SJCRH30 (cell line): ENCODE measurements at regions not wholly inside any gene's neighbourhood (a gene's known extent, or its start where the extent isn't known, plus 50 kb on each side); places are given as distances from the start of the nearest gene placed in this dataset.
A peak's percentile ranks its signal among the peaks of the same experiment; 100 is the strongest.

ENCODE experiments used
- DNase-seq, 2 experiments: peaks; one replicate each; pipeline ENCODE4 v3.0.0-alpha.2; 2015 to 2020
- H3K27ac ChIP-seq: fragments of 250-450 bp; sonication (Bioruptor Pico); 2 replicates; pipeline ENCODE4 v1.5.1; 2020; ENCODE audit warnings: mild to moderate bottlenecking, moderate library complexity
- H3K27me3 ChIP-seq: fragments of 250-450 bp; sonication (Bioruptor Pico); 2 replicates; pipeline ENCODE4 v1.5.1; 2020; ENCODE audit warnings: mild to moderate bottlenecking, moderate library complexity
- H3K36me3 ChIP-seq: fragments of 250-450 bp; sonication (Bioruptor Pico); 2 replicates; pipeline ENCODE4 v1.5.1; 2020; ENCODE audit warnings: mild to moderate bottlenecking, moderate library complexity
- H3K4me1 ChIP-seq: fragments of 250-450 bp; sonication (Bioruptor Pico); 2 replicates; pipeline ENCODE4 v1.5.1; 2020; ENCODE audit warnings: mild to moderate bottlenecking, moderate library complexity
- H3K4me3 ChIP-seq: fragments of 250-450 bp; sonication (Bioruptor Pico); 2 replicates; pipeline ENCODE4 v1.5.1; 2020; ENCODE audit warnings: mild to moderate bottlenecking, moderate library complexity
- H3K9me3 ChIP-seq: fragments of 250-450 bp; sonication (Bioruptor Pico); replicated peaks from 2 replicates; pipeline ENCODE4 v1.5.1; 2020; ENCODE audit warnings: mild to moderate bottlenecking, moderate library complexity

GRCh38 chr20:16191496-16191895, 381.8 kb downstream of the KIF16B start:
- Histone ChIP-seq H3K27ac (no peak overlapping the region), H3K4me3 (no peak overlapping the region), H3K27me3 (no peaks in the 10 kb centered on the region), H3K9me3 (no peaks in the 10 kb centered on the region), H3K36me3 (no peaks in the 10 kb centered on the region), H3K4me1 (no peaks in the 10 kb centered on the region)
- no peak for DNase-seq

GRCh38 chr20:16189371-16189770, 383.9 kb downstream of the KIF16B start:
- Histone ChIP-seq H3K4me3 (no peak overlapping the region), H3K36me3 (no peaks in the 10 kb centered on the region), H3K9me3 (no peaks in the 10 kb centered on the region), H3K27ac (no peak overlapping the region), H3K27me3 (no peaks in the 10 kb centered on the region), H3K4me1 (no peaks in the 10 kb centered on the region)
- DNase-seq = peak in 1 of 2 experiments; percentile 4

GRCh38 chr20:16187956-16188616, 385.2 kb downstream of the KIF16B start:
- Histone ChIP-seq H3K9me3 (no peaks in the 10 kb centered on the region), H3K27me3 (no peaks in the 10 kb centered on the region)

GRCh38 chr20:16179919-16180318, 393.3 kb downstream of the KIF16B start:
- DNase-seq = no peak
- no peaks in the 10 kb centered on the region for H3K9me3 ChIP-seq
- H3K27ac ChIP-seq = no peak overlapping the region
- no peaks in the 10 kb centered on the region for H3K4me1 ChIP-seq
- no peaks in the 10 kb centered on the region for H3K27me3 ChIP-seq
- H3K4me3 ChIP-seq = no peak overlapping the region
- H3K36me3 ChIP-seq = no peaks in the 10 kb centered on the region

More at GRCh38 chr20:16187956-16188616, 385.2 kb downstream of the KIF16B start:
- DNase-seq = no peak
- Histone ChIP-seq H3K4me3 (no peak overlapping the region), H3K4me1 (no peaks in the 10 kb centered on the region), H3K36me3 (no peaks in the 10 kb centered on the region), H3K27ac (no peak overlapping the region)

GRCh38 chr20:16179371-16179770, 393.9 kb downstream of the KIF16B start:
- no peak overlapping the region for H3K27ac ChIP-seq
- DNase-seq = no peak
- H3K27me3 ChIP-seq = no peaks in the 10 kb centered on the region
- H3K4me3 ChIP-seq = no peak overlapping the region
- no peaks in the 10 kb centered on the region for H3K4me1 ChIP-seq
- no peaks in the 10 kb centered on the region for H3K9me3 ChIP-seq
- H3K36me3 ChIP-seq = no peaks in the 10 kb centered on the region

- no peaks in the 10 kb centered on the region for H3K4me1 ChIP-seq
- H3K9me3 ChIP-seq = no peaks in the 10 kb centered on the region
- DNase-seq = no peak
- peaks cover 4% of the 10 kb centered on the region; the same call in 1 of the 2 replicates for H3K27me3 ChIP-seq
- no peak overlapping the region for H3K27ac ChIP-seq
- no peaks in the 10 kb centered on the region for H3K36me3 ChIP-seq
- no peak overlapping the region for H3K4me3 ChIP-seq
These were observed 394.6 kb downstream of the KIF16B start for GRCh38 chr20:16178546-16179135.

GRCh38 chr20:16175322-16175961, 397.8 kb downstream of the KIF16B start:
- Histone ChIP-seq H3K4me1 (no peaks in the 10 kb centered on the region), H3K4me3 (no peak overlapping the region), H3K27ac (no peak overlapping the region), H3K9me3 (no peaks in the 10 kb centered on the region), H3K36me3 (no peaks in the 10 kb centered on the region), H3K27me3 (peaks cover 4% of the 10 kb centered on the region; the same call in 1 of the 2 replicates)
- no peak for DNase-seq

- no peak for DNase-seq
- H3K4me3 ChIP-seq = no peak overlapping the region
- H3K9me3 ChIP-seq = no peaks in the 10 kb centered on the region
- peaks cover 4% of the 10 kb centered on the region; the same call in 1 of the 2 replicates for H3K27me3 ChIP-seq
- H3K36me3 ChIP-seq = no peaks in the 10 kb centered on the region
- no peaks in the 10 kb centered on the region for H3K4me1 ChIP-seq
- no peak overlapping the region for H3K27ac ChIP-seq
These were observed 398.9 kb downstream of the KIF16B start for GRCh38 chr20:16174311-16174710.

GRCh38 chr20:16173044-16173443, 400.2 kb downstream of the KIF16B start:
- Histone ChIP-seq H3K4me3 (no peak overlapping the region), H3K9me3 (no peaks in the 10 kb centered on the region), H3K27me3 (peaks cover 4% of the 10 kb centered on the region; the same call in 1 of the 2 replicates), H3K36me3 (no peaks in the 10 kb centered on the region), H3K27ac (no peak overlapping the region), H3K4me1 (no peaks in the 10 kb centered on the region)
- DNase-seq = no peak

- Histone ChIP-seq H3K36me3 (no peaks in the 10 kb centered on the region), H3K9me3 (no peaks in the 10 kb centered on the region), H3K4me1 (no peaks in the 10 kb centered on the region), H3K4me3 (no peak overlapping the region), H3K27ac (no peak overlapping the region), H3K27me3 (peaks cover 4% of the 10 kb centered on the region; the same call in 1 of the 2 replicates)
- DNase-seq = no peak
These were observed 402.1 kb downstream of the KIF16B start for GRCh38 chr20:16171180-16171579.

- Histone ChIP-seq H3K27me3 (peaks cover 4% of the 10 kb centered on the region; the same call in 1 of the 2 replicates), H3K36me3 (no peaks in the 10 kb centered on the region), H3K4me3 (no peak overlapping the region), H3K27ac (no peak overlapping the region), H3K4me1 (no peaks in the 10 kb centered on the region), H3K9me3 (no peaks in the 10 kb centered on the region)
- no peak for DNase-seq
These were observed 402.8 kb downstream of the KIF16B start for GRCh38 chr20:16170406-16170971.

GRCh38 chr20:16167423-16168130, 405.7 kb downstream of the KIF16B start:
- Histone ChIP-seq H3K27ac (no peak overlapping the region), H3K4me3 (no peak overlapping the region), H3K27me3 (no peaks in the 10 kb centered on the region), H3K9me3 (no peaks in the 10 kb centered on the region), H3K36me3 (no peaks in the 10 kb centered on the region), H3K4me1 (no peaks in the 10 kb centered on the region)
- DNase-seq = peak in 1 of 2 experiments; percentile 46

- Histone ChIP-seq H3K4me3 (no peak overlapping the region), H3K36me3 (no peaks in the 10 kb centered on the region), H3K27ac (no peak overlapping the region), H3K4me1 (no peaks in the 10 kb centered on the region), H3K9me3 (no peaks in the 10 kb centered on the region), H3K27me3 (no peaks in the 10 kb centered on the region)
- DNase-seq = no peak
These were observed 406.5 kb downstream of the KIF16B start for GRCh38 chr20:16166737-16167136.

GRCh38 chr20:16158976-16159286, 414.3 kb downstream of the KIF16B start:
- no peaks in the 10 kb centered on the region for H3K4me1 ChIP-seq
- H3K27me3 ChIP-seq = no peaks in the 10 kb centered on the region
- no peak for DNase-seq
- no peak overlapping the region for H3K27ac ChIP-seq
- no peaks in the 10 kb centered on the region for H3K9me3 ChIP-seq
- no peak overlapping the region for H3K4me3 ChIP-seq
- no peaks in the 10 kb centered on the region for H3K36me3 ChIP-seq
